ENCODE measurements at regions not wholly inside any gene's neighbourhood (a gene's known extent, or its start where the extent isn't known, plus 50 kb on each side); places are given as distances from the start of the nearest gene placed in this dataset.

- TF ChIP-seq CTCF (IDR thresholded peaks at IDR 0.05) (no peak), POLR2A (IDR thresholded peaks at IDR 0.05) (no peak)
Measured at GRCh38 chr4:141473026-141473540, 163.3 kb upstream of the IL15 start.

Data from gastroesophageal sphincter (tissue), 3 donors.